A549 (cell line): ENCODE measurements at regions not wholly inside any gene's neighbourhood (a gene's known extent, or its start where the extent isn't known, plus 50 kb on each side); places are given as distances from the start of the nearest gene placed in this dataset.

ENCODE experiments used
- BHLHE40 ChIP-seq: IDR thresholded peaks from 2 replicates; pipeline ENCODE4 v1.6.1; 2012; ENCODE audit warnings: low read depth, low read length, inconsistent platforms
- CTCF ChIP-seq: fragments of >200 bp; sonication (Bioruptor Twin); formaldehyde crosslinking; IDR thresholded peaks from 3 replicates; pipeline ENCODE4 v1.5.1; 2016
- KDM5A ChIP-seq: fragments of 200-600 bp; sonication (generic); IDR thresholded peaks from 2 replicates; pipeline ENCODE4 v1.6.1; 2016; ENCODE audit warnings: antibody characterized with exemption, mild to moderate bottlenecking
- MAX ChIP-seq: IDR thresholded peaks from 2 replicates; pipeline ENCODE4 v1.6.1; 2012
- REST ChIP-seq: fragments of 200-600 bp; sonication (generic); IDR thresholded peaks from 2 replicates; pipeline ENCODE4 v1.6.1; 2016; ENCODE audit warnings: antibody characterized with exemption, mild to moderate bottlenecking, moderate library complexity

- no peak for TF ChIP-seq MAX
- no peak for TF ChIP-seq KDM5A
- TF ChIP-seq CTCF = no peak
- TF ChIP-seq REST = no peak
- TF ChIP-seq BHLHE40 = no peak
Measured at GRCh38 chr21:29248124-29248523, 50.6 kb upstream of the BACH1 start.
